ENCODE measurements at regions not wholly inside any gene's neighbourhood (a gene's known extent, or its start where the extent isn't known, plus 50 kb on each side); places are given as distances from the start of the nearest gene placed in this dataset.

DNA sequence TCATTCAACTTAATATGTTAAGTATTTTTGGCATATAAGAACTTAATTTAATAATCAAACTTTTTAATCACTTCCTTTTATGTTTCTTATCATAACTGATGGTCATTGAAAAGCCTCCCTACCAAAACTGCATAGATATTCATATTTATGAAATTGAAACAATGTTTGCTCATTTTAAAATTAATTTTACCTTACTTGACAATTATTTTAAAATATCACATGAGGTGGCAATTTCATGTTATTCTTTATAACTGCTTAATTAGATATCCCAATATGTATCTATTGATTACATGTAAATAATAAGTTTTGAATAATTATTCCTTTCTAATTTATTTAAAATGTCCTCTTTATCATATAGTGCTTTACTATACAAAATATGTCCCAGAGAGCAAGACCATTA, 266.1 kb upstream of the NRIP1 start:
- DNase-seq (ENCODE audit: extremely low read depth in 1 of 11, low read depth in 9 of 11, low spot score in 4 of 11): no peak

DNA sequence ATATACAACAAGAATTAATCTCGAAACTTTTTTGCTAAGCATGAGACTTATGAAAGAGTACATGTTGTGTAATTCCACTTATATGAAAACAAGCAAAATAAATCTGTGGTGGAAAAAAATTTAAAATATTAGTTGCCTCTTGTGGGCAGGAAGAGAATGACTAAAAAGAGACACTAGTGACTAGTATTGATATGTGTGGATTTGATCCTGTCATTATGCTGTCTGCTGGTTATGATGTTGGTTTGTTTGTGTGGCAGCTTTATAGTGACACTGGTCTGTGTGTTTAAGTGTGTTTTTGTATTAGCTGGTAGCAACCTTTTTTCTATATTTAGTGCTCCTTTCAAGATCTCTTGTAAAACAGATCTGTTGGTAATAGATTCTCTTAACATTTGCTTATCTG, 267.8 kb upstream of the NRIP1 start:
- DNase-seq (ENCODE audit: extremely low read depth in 1 of 11, low read depth in 9 of 11, low spot score in 4 of 11): no peak

DNA sequence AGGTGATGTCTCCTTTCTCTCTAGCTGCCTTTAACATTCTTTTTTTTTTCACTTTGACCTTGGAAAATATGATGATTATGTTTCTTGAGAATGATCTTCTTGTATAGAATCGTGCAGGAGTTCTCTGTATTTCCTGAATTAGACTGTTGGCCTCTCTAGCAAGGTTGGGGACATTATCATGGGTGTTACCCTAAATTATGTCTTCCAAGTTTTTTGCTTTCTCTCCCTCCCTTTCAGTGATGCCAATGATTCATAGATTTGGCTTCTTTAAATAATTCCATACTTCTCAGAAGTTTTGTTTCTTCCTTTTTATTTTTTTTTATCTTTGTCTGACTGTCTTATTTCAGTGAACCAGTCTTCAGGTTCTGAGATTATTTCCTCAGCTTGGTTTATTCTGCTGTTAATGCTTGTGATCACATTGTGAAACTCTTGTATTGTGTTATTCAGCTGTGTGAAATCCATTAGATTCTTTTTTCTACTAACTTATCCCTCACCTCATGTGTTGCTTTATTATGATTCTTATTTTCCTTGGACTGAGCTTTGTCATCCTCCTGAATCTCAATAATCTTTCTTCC, 268.4 kb upstream of the NRIP1 start:
- DNase-seq (ENCODE audit: extremely low read depth in 1 of 11, low read depth in 9 of 11, low spot score in 4 of 11): no peak

DNA sequence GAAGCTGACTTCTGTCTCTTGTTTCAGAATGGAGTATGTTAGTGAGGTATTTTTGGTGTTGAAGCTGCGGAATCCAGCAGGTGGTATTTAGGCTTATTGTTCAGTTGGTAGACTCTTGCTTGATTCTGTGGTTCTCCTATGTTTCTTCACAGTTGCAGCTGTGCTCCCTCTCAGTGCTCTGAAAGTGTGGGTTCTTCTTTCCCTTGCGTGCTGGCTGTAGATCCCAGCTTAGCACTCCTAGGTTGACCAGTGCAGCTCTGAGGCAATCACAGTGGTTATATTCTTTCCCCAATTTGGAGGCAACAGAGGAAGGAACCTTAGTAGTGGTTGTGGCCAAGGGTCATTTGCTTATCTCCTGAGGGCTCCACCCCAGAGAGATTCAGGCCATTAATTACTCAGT, 269.2 kb upstream of the NRIP1 start:
- DNase-seq (ENCODE audit: extremely low read depth in 1 of 11, low read depth in 9 of 11, low spot score in 4 of 11): no peak

DNA sequence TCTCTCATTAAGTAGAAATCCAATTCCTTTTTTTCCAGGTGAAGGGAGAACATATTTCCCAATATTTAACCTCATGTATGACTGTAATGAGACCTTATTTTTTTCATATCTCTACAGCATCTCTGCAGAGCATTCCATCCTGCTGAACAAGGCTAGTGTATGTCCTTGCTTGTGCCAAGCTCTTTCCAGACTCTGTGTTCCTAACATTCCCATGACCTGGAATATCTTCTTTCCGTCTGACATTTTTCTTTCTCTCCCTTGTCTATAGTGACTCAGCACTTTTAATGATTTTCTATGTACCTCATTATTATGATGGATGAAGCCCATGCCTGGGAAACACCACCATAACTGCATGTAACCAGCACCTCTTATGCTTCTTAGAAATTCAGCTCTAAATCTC, 278.3 kb upstream of the NRIP1 start:
- no peak for DNase-seq (ENCODE audit: extremely low read depth in 1 of 11, low read depth in 9 of 11, low spot score in 4 of 11)

DNA sequence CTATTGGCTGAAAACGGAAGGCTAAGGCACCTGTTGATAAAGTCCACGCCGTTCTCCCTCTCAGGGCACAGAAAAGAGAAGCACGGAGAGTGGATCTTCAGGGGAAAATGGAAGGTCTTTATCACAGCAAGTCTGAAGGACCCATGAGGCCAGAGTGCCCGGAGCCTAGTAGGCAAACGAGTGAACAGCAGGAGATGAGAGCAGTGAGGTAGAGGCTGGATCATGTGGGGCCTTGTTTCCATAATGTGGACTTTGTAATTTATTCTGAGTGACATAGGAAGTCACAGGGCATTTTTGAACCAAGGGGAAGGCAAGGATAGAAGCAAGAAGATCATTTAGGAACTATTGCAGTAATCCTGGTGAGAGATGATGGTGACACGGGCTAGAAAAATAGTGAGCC, 287.2 kb upstream of the NRIP1 start:
- DNase-seq (ENCODE audit: extremely low read depth in 1 of 11, low read depth in 9 of 11, low spot score in 4 of 11): no peak

DNA sequence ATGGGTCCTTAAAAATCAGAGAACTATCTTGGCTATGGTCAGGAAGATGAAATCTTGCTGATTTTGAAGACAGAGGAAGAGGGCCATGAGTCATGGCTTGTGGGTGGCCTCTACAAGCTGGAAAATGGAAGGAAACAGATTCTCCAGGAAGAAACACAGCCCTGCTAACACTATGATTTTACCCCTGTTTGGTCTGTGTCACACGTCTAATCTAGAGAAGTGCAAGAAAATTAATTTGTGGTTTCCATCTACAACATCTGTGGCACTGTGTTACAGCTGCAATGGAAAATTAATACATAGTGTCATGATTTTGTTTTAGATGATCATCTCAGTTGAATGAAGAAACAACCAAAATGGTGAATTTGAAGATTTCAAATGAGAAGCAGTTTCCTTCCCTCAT, 288.7 kb upstream of the NRIP1 start:
- DNase-seq (ENCODE audit: extremely low read depth in 1 of 11, low read depth in 9 of 11, low spot score in 4 of 11): no peak

DNA sequence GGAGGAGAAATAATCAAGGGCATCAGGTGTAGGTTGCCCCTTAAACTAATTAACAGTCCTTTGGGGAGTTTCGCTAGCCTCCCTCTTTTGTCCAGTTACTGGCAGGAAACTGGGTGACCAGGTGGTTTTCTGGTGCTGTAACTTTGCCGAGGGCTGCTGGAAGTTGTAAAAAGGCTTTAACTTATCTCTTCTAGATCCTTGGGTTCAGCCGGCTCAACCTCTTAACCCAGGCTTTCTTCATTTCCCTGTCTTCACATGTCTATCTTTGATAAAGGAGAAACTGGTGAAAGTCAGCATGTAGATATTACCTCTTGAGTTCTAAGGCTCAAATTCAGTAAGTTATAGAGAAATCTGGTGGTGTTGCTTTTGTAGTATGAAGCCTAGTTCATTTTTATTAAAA, 289.7 kb upstream of the NRIP1 start:
- DNase-seq (ENCODE audit: extremely low read depth in 1 of 11, low read depth in 9 of 11, low spot score in 4 of 11): no peak

DNA sequence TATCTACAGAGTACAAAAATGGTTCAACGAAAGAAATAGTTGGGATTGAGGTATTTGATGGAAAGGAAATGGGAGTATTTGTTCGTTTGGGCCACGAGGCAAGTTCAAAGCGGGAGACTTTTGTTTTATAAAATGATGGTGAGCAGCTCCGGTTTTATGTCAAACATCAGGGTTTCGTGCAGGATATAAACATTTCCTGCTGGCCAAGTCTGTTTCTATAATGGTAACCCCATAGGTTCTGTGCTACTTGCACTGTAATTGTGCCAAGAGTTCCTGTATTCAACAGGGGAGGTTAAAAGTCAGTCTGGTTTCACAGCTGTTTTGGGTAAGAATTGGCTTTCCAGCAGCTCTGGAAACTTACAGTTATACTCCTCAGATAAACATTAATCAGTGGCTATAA, 290.3 kb upstream of the NRIP1 start:
- peak in 4 of 11 donors; percentile 13 to 19 (median 15) for DNase-seq (ENCODE audit: extremely low read depth in 1 of 11, low read depth in 9 of 11, low spot score in 4 of 11)

DNA sequence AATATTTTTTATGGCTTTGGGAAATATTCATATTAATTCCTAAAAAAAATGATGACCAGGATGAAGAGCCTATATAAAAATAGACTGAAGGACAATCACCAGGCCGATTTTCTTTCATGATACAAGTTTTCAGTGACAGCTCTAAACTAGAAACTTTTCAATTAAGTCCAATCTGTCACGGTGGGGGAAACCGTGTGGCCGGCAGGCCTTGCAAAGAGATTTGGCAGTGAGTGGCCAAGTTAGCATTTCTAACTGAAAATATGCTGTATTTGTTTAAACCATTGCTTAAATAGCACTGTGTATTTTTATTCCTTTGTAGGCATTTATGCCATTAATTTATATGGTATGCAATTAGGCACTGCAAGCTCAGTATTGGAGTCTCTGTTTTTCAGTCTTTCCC, 294.5 kb upstream of the NRIP1 start:
- DNase-seq (ENCODE audit: extremely low read depth in 1 of 11, low read depth in 9 of 11, low spot score in 4 of 11): no peak

DNA sequence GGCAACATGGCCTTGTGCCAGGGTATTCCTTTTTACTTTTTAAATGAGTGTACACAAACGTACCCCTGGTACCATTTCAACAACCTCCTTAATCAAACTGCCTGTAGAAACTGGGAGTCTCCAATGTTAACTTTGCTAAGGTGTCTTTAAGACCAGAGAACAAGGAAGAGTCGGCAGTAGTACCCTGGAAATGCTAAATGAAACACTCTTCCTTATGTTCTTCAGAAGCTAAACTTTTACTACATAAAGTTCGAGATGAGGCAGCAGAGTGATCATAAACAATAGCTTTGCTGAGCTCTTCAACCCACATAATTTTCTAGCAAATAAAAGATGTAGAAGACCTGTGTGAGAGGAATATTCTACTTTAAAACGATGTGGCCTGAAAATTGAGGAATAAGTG, 297.7 kb upstream of the NRIP1 start:
- DNase-seq (ENCODE audit: extremely low read depth in 1 of 11, low read depth in 9 of 11, low spot score in 4 of 11): no peak

DNA sequence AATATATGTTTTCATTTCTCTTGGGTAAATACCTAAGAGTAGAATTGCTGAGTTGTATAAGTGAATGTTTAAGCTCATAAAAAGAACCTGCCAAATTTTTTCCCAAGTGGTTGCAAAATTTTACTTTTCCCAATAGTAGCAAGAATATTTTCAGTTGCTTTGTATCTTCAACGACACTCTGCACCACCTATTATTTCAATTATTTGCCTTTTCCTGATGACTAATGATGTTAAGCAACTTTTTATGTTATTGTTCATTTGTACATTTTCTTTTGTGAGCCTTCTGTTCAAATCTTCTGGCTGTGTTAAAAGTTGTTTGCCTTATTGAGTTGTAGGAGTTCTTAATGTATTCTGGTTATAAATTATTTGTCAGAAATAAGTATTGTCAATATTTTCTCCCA, 299.1 kb upstream of the NRIP1 start:
- no peak for DNase-seq (ENCODE audit: extremely low read depth in 1 of 11, low read depth in 9 of 11, low spot score in 4 of 11)

DNA sequence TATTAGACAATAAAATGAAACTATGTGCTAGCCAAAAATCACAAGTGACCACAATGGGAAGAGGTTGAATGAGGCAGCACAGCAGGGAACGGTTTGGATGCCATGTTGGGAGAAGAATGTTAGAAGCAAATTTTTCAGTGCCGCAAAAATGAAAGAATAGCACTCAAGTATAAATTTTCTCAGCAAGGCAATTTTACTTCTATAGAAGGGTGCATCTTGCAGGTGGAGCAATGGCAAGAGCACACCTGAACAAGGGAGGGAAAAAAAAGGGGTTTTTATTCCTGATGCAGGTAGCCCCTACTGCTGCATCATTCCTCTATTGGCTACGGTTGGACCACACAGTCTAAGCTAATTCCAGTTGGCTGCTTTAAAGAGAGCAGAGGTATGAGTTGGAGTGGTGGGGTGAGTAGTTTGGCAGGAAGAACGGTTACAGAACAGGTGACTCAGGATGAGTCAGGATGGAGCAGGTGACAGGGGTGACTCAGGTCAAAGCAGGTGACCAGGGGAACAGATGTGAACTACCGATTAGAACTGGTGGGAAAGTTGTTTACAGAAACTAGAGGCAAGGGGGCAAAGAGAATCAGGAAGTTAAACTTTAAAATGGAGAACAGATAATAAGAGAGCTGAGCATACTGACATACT, 301.1 kb upstream of the NRIP1 start:
- no peak for DNase-seq (ENCODE audit: extremely low read depth in 1 of 11, low read depth in 9 of 11, low spot score in 4 of 11)

DNA sequence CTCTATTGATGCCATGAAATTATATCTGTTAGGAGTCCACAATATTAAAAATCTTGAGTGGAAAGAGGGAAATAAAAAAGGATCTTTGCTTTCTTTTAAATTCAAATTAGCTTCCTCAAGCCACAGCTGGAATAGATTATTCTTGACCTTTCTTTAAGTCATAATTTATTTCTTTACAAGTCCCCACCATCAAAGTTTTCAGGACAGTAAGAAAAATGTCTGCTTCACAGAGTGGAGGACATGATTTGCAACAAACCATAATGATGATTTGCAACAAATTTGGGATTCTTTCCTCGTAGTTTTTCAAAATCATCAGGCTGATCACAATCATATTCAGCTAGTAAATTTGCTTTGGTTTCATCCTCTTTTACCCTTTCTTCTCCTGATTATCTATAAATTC, 301.8 kb upstream of the NRIP1 start:
- peak in 7 of 11 donors; percentile 8 to 54 (median 33) for DNase-seq (ENCODE audit: extremely low read depth in 1 of 11, low read depth in 9 of 11, low spot score in 4 of 11)

DNA sequence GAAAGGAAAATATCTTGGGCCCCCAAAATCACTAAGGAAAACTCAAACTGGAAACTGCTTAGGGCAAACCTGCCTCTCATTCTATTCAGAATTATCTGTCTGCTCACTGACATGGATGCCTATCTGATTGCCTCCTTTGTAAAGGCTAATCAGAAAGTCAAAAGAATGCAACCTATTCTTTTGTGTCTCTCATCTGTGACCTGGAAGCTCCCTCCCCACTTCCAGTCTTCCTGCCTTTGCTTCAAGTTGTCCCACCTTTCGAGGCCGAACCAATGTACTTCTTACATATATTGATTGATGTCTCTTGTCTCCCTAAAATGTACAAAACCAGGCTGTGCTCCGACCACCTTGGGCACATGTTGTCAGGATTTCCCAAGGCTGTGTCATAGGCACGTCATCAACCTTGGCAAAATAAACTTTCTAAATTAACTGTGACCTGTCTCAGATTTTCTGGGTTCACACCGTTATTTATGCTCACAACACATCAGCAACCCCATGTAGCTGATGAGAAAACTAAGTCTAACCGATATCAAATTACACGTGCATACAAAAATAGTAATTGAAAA, 302.3 kb upstream of the NRIP1 start:
- DNase-seq (ENCODE audit: extremely low read depth in 1 of 11, low read depth in 9 of 11, low spot score in 4 of 11): no peak

DNA sequence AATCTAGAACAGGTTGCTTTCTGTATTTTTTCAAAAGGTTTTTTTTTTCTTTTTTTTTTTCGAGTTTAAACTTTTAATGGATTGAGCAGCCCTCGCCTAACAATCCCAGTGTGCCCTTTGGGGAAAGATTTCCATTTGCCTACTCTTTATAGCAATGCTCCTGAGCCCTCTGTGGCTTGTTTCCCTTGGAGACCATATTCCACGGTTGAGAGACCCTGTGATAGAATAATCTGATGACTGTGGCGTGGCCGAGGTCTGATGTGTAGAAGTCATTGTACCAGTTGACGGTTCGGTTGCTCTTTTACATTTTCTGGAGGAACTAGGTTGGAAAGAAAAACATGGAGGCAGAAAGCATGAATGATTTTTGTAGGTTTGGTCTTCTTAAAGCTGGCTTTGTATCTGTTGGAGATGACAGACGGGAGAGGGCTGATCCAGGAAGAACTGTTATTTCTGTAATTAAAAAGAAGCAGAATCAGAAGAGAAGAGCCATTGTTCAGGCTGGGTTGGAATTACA, 305.7 kb upstream of the NRIP1 start:
- DNase-seq (ENCODE audit: extremely low read depth in 1 of 11, low read depth in 9 of 11, low spot score in 4 of 11): no peak

DNA sequence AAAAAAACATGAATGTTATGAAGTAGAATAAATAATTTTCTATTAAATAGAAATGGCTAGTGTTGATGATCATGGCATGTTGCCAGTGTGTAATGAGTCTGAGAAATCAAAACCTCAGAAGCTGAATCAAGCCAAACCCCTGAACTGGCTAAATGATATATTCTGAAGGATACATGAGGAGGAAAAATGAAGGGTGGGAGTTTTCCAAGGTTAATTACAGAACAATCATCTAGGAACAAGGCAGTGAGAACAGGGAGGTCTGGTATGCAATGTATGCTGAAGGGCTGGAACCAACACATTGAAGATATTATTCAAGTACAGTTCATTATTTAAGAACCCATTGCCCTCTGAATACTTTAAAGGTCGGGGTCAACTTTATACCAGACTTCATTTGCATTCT, 309.1 kb upstream of the NRIP1 start:
- DNase-seq (ENCODE audit: extremely low read depth in 1 of 11, low read depth in 9 of 11, low spot score in 4 of 11): peak in 5 of 11 donors; percentile 12 to 48 (median 18)

DNA sequence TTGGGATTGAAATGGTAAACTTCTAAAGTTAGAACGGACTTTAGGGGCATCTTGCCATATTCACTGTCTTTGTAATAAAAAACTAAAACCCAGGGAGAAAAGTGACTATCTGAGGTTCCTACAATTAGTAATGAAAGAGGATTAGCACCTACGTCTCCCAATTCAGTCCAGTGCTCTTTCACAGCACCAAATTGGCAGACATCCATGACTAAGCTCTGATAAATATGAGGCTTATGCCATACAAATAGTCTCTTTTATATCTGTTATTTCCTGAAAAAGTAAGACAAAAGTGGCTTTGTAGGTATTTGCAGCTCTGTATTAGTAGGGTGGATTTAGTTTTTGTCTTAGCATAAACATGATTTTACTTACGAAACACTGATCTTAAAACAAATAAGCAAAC, 315.0 kb upstream of the NRIP1 start:
- DNase-seq (ENCODE audit: extremely low read depth in 1 of 11, low read depth in 9 of 11, low spot score in 4 of 11): no peak

DNA sequence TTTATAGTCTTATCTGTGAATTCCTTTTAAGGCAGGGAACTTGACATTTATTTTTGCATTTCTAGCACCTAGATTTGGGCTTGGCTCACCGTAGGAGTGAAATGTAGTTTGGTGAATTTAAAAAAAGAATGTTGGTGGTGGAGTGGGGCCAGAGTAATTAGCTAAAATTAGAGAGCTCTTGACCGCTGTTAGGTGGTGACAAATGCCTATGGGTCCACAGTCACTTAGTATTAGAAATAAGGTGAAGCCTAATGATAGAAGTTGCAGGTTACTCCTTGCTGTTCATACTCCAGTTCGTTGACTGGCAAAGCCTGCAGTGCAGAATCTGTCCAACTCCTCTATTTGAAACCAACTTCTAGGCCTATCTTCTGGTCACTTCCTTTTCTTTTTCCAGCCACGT, 318.8 kb upstream of the NRIP1 start:
- no peak for DNase-seq (ENCODE audit: extremely low read depth in 1 of 11, low read depth in 9 of 11, low spot score in 4 of 11)

DNA sequence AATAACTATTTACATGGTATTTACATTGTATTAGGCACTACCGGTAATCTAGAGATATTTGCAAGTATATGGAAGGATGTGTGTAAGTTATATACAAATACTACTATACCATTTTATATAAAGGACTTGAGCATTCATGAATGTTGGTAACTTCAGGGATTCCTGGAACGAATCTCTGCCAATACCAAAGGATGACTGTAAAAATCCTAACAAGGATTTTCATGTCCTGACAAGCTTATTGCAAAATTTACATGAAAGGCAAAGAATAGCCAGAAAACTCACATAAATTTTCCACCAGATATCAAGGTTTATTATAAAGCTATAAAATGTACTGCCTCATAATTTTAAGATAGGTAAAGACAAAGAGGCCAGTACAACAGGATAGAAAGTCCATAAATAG, 325.2 kb upstream of the NRIP1 start:
- no peak for DNase-seq (ENCODE audit: extremely low read depth in 1 of 11, low read depth in 9 of 11, low spot score in 4 of 11)

DNA sequence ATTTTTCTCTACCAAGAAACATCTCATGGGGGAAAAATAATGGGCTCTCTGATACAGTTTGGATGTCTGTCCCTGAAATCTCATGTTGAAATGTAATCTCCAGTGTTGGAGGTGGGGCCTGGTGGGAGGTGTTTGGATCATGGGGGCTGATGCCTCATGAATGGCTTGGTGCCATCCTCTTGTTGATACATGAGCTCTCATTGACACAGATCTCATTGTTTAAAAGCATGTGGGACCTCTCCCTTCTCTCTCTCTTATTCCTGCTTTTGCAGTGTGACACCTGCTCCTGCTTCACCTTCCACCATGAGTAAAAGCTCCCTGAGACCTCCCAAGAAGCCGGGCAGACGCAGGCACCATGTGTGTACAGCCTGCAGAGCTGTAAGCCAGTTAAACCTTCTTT, 332.5 kb upstream of the NRIP1 start:
- no peak for DNase-seq (ENCODE audit: extremely low read depth in 1 of 11, low read depth in 9 of 11, low spot score in 4 of 11)

All from renal cortex interstitium (tissue), 11 donors.